Mucosa of descending colon (tissue), 3 donors: ENCODE measurements at regions not wholly inside any gene's neighbourhood (a gene's known extent, or its start where the extent isn't known, plus 50 kb on each side); places are given as distances from the start of the nearest gene placed in this dataset.

ENCODE experiments used
- ATAC-seq: fragments of 200-7000 bp; cut with Tn5 transposase; one replicate; pipeline ENCODE4 v1.9.1; 2020; ENCODE audit warnings: mild to moderate bottlenecking, moderate library complexity
- DNase-seq, 3 donors: peaks; one replicate each; pipeline ENCODE4 v3.0.0-alpha.2; 2020
- H3K36me3 ChIP-seq: fragments of 200-600 bp; one replicate; pipeline ENCODE4 v1.8.0; 2021; ENCODE audit warnings: low read depth, mild to moderate bottlenecking
- H3K4me1 ChIP-seq: fragments of 200-600 bp; one replicate; pipeline ENCODE4 v1.8.0; 2021; ENCODE audit warnings: low read depth, mild to moderate bottlenecking
- H3K4me3 ChIP-seq: fragments of 200-600 bp; one replicate; pipeline ENCODE4 v1.8.0; 2021; ENCODE audit warnings: mild to moderate bottlenecking
- H3K9me3 ChIP-seq: fragments of 200-600 bp; one replicate; pipeline ENCODE4 v1.8.0; 2021; ENCODE audit warnings: mild to moderate bottlenecking
- CTCF ChIP-seq: fragments of 200-600 bp; IDR thresholded peaks from one replicate; pipeline ENCODE4 v1.8.0; 2022; ENCODE audit warnings: antibody characterized with exemption, mild to moderate bottlenecking
- intact Hi-C, 2 donors: fragments of 100-400 bp; cut with DNase I in 1 of 2; cut with micrococcal nuclease in 1 of 2; formaldehyde crosslinking; loops; one replicate each; pipeline versions ENCODE4 v1.11.0 to v1.11.1; 2022; cut with DNase I, micrococcal nuclease
- donor health status: DM: no; HTN: no; CAD: no; lungs with moderate emphysema.
- donor health status: DM: no; HTN: no; CAD: no.
- donor health status: DM: no; HTN: yes; CAD: no.

GRCh38 chr3:35488526-35488925 is 150.8 kb upstream of the ARPP21 start:
- no peak for TF ChIP-seq CTCF
- ATAC-seq, result no peak
- no peak overlapping the region for H3K4me3 ChIP-seq
- no peak for DNase-seq
- no peaks in the 10 kb centered on the region for H3K36me3 ChIP-seq
- no peaks in the 10 kb centered on the region for H3K4me1 ChIP-seq
- intact Hi-C loops, result no loop called here
- no peaks in the 10 kb centered on the region for H3K9me3 ChIP-seq

- no peak for TF ChIP-seq CTCF
- no peaks in the 10 kb centered on the region for H3K9me3 ChIP-seq
- H3K4me3 ChIP-seq, result no peak overlapping the region
- no peaks in the 10 kb centered on the region for H3K4me1 ChIP-seq
- intact Hi-C loops, result no loop called here
- DNase-seq, result no peak
- H3K36me3 ChIP-seq, result no peaks in the 10 kb centered on the region
- ATAC-seq, result no peak
Measured at GRCh38 chr3:35492841-35493240, 146.5 kb upstream of the ARPP21 start.

- no peak overlapping the region for H3K4me3 ChIP-seq
- H3K36me3 ChIP-seq, result no peaks in the 10 kb centered on the region
- H3K4me1 ChIP-seq, result no peaks in the 10 kb centered on the region
- intact Hi-C loops, result no loop called here
- TF ChIP-seq CTCF, result no peak
- DNase-seq, result no peak
- ATAC-seq, result no peak
- H3K9me3 ChIP-seq, result no peaks in the 10 kb centered on the region
Measured at GRCh38 chr3:35498506-35499210, 140.7 kb upstream of the ARPP21 start.

GRCh38 chr3:35500641-35501350 is 138.5 kb upstream of the ARPP21 start:
- no peak for TF ChIP-seq CTCF
- H3K36me3 ChIP-seq, result no peaks in the 10 kb centered on the region
- H3K9me3 ChIP-seq, result no peaks in the 10 kb centered on the region
- ATAC-seq (no peak), DNase-seq (no peak)
- no peak overlapping the region for H3K4me3 ChIP-seq
- H3K4me1 ChIP-seq, result no peaks in the 10 kb centered on the region
- intact Hi-C loops, result no loop called here

GRCh38 chr3:35502699-35503098 is 136.6 kb upstream of the ARPP21 start:
- H3K4me3 ChIP-seq, result no peak overlapping the region
- H3K36me3 ChIP-seq, result no peaks in the 10 kb centered on the region
- intact Hi-C loops, result no loop called here
- no peaks in the 10 kb centered on the region for H3K4me1 ChIP-seq
- ATAC-seq (no peak), DNase-seq (no peak)
- no peak for TF ChIP-seq CTCF
- H3K9me3 ChIP-seq, result no peaks in the 10 kb centered on the region
